NB4 (cell line): ENCODE measurements at regions not wholly inside any gene's neighbourhood (a gene's known extent, or its start where the extent isn't known, plus 50 kb on each side); places are given as distances from the start of the nearest gene placed in this dataset.

Experiments used
- DNase-seq: peaks from one replicate; pipeline ENCODE4 v3.0.0; 2010; ENCODE audit warnings: low read depth
- H3K4me3 ChIP-seq: one replicate; pipeline ENCODE4 v1.5.1; 2011; ENCODE audit warnings: mild to moderate bottlenecking, low read depth, low read length, moderate library complexity
- MYC ChIP-seq: IDR thresholded peaks from 2 replicates; pipeline ENCODE4 v1.6.1; 2011; ENCODE audit warnings: low read depth, low read length
- POLR2A ChIP-seq: IDR thresholded peaks from 2 replicates; pipeline ENCODE4 v1.6.1; 2011; ENCODE audit warnings: mild to moderate bottlenecking; ENCODE audit not compliant: insufficient read length; ENCODE audit errors: extremely low read depth
- TF ChIP-seq, protein P1 (sequence below): IDR thresholded peaks from 2 replicates; pipeline ENCODE4 v1.6.1; 2011; ENCODE audit warnings: low read depth, low read length
- TF ChIP-seq, protein P2 (sequence below): IDR thresholded peaks from one replicate; pipeline ENCODE4 v1.5.1; 2012; ENCODE audit warnings: low read depth, low read length

- no peak for DNase-seq
- TF ChIP-seq, protein P1, sequence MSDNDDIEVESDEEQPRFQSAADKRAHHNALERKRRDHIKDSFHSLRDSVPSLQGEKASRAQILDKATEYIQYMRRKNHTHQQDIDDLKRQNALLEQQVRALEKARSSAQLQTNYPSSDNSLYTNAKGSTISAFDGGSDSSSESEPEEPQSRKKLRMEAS: no peak
- TF ChIP-seq POLR2A: no peak
- TF ChIP-seq, protein P2, sequence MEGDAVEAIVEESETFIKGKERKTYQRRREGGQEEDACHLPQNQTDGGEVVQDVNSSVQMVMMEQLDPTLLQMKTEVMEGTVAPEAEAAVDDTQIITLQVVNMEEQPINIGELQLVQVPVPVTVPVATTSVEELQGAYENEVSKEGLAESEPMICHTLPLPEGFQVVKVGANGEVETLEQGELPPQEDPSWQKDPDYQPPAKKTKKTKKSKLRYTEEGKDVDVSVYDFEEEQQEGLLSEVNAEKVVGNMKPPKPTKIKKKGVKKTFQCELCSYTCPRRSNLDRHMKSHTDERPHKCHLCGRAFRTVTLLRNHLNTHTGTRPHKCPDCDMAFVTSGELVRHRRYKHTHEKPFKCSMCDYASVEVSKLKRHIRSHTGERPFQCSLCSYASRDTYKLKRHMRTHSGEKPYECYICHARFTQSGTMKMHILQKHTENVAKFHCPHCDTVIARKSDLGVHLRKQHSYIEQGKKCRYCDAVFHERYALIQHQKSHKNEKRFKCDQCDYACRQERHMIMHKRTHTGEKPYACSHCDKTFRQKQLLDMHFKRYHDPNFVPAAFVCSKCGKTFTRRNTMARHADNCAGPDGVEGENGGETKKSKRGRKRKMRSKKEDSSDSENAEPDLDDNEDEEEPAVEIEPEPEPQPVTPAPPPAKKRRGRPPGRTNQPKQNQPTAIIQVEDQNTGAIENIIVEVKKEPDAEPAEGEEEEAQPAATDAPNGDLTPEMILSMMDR: no peak
- TF ChIP-seq MYC: no peak
- H3K4me3 ChIP-seq: no peak overlapping the region
Measured at GRCh38 chr10:100623521-100624230, 87.9 kb downstream of the HIF1AN start.

DNA sequence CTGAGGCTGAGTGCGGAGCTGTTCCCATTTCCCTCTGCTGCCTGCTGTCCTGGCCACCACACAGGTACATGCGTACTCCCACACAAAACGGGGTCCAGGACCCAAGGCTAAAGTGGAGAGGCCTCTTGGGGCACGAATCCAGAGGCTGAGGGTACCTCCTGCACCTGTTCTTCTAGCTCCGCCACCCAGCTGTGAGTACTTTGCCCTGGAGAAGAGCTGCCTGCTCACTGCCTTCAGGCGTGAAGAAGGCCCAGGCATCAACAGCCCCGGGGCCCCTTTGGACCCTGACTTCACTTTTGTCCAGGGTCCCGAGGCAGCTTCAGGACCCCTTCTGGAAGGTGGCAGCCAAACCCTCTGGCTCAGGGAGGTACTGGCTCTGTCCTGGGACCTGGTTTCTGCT is 88.6 kb downstream of the HIF1AN start:
- no peak overlapping the region for H3K4me3 ChIP-seq
- no peak for TF ChIP-seq MYC
- TF ChIP-seq, protein P1: no peak
- no peak for TF ChIP-seq POLR2A
- TF ChIP-seq, protein P2: no peak
- DNase-seq: no peak

GRCh38 chr10:100625816-100626215 is 90.1 kb downstream of the HIF1AN start:
- DNase-seq: no peak
- TF ChIP-seq, protein P2: no peak
- TF ChIP-seq, protein P1: no peak
- TF ChIP-seq MYC (no peak), POLR2A (no peak)
- H3K4me3 ChIP-seq: no peak overlapping the region

- no peak overlapping the region for H3K4me3 ChIP-seq
- no peak for DNase-seq
- TF ChIP-seq POLR2A (no peak), MYC (no peak)
- TF ChIP-seq, protein P2: no peak
- TF ChIP-seq, protein P1: no peak
Measured at GRCh38 chr10:100628061-100628460, 92.3 kb downstream of the HIF1AN start.

- DNase-seq: no peak
- H3K4me3 ChIP-seq: no peak overlapping the region
- TF ChIP-seq POLR2A (no peak), MYC (no peak)
- TF ChIP-seq, protein P2: no peak
- TF ChIP-seq, protein P1: no peak
Measured at GRCh38 chr10:100631192-100631591, 95.4 kb downstream of the HIF1AN start.

DNA sequence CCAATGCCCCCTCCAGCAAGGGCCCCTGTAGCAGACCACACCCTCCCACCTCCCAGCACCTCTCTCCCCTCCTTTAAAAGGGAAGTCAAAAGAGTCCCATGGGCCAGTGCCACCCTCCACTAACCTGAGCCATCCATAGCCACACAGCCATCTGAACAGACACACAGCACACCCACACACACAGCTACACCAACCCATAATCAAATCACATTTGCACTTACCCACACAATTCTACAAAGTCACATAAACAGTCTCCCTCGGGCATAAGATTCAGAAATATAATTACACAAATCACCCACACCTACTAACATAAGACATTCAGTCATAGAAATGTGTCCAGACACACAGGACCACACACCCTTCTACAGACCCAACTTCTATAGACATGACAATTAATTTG is 96.3 kb downstream of the HIF1AN start:
- no peak overlapping the region for H3K4me3 ChIP-seq
- no peak for DNase-seq
- TF ChIP-seq, protein P2: no peak
